Neural cell (in vitro differentiated cells): ENCODE measurements at regions not wholly inside any gene's neighbourhood (a gene's known extent, or its start where the extent isn't known, plus 50 kb on each side); places are given as distances from the start of the nearest gene placed in this dataset.

Experiments
- H2AFZ ChIP-seq: fragments of 200-600, 300-800 bp; sonication (generic), shearing (Covaris generic); 2 replicates; pipeline ENCODE4 v1.6.0; 2014; ENCODE audit warnings: low read depth, mild to moderate bottlenecking, antibody characterized with exemption, low read length, moderate library complexity
- H3F3A ChIP-seq: fragments of 200-600 bp; shearing (Covaris generic); 2 replicates; pipeline ENCODE4 v1.6.1; 2016; ENCODE audit warnings: mild to moderate bottlenecking, moderate library complexity, mixed read lengths, antibody characterized with exemption, low read length; ENCODE audit not compliant: insufficient read depth, poor library complexity, severe bottlenecking
- H3K27ac ChIP-seq: fragments of 200-600, 300-800 bp; sonication (generic), shearing (Covaris generic); 2 replicates; pipeline ENCODE4 v1.5.1; 2014; ENCODE audit warnings: mild to moderate bottlenecking, low read length, moderate library complexity
- H3K27me3 ChIP-seq: fragments of 300-800, 200-600 bp; sonication (generic), shearing (Covaris generic); 2 replicates; pipeline ENCODE4 v1.6.0; 2014; ENCODE audit warnings: mild to moderate bottlenecking, low read depth, low read length, moderate library complexity; ENCODE audit not compliant: insufficient read depth
- H3K36me3 ChIP-seq: fragments of 300-800, 200-600 bp; sonication (generic), shearing (Covaris generic); 2 replicates; pipeline ENCODE4 v1.5.1; 2014; ENCODE audit warnings: mild to moderate bottlenecking, antibody characterized with exemption, low read length, moderate library complexity; ENCODE audit not compliant: insufficient read depth
- H3K4me2 ChIP-seq: fragments of 300-800, 200-600 bp; sonication (generic), shearing (Covaris generic); 2 replicates; pipeline ENCODE4 v1.6.0; 2014; ENCODE audit warnings: mild to moderate bottlenecking, low read length
- H3K4me3 ChIP-seq: fragments of 300-800, 200-600 bp; sonication (generic), shearing (Covaris generic); 2 replicates; pipeline ENCODE4 v1.5.1; 2014; ENCODE audit warnings: mild to moderate bottlenecking, low read length, moderate library complexity
- H3K79me2 ChIP-seq: fragments of 200-600 bp; shearing (Covaris generic); replicated peaks from 2 replicates; pipeline ENCODE4 v1.6.0; 2014; ENCODE audit warnings: mild to moderate bottlenecking, low read length, moderate library complexity; ENCODE audit not compliant: insufficient read depth
- H3K9ac ChIP-seq: fragments of 300-800, 200-600 bp; sonication (generic), shearing (Covaris generic); 2 replicates; pipeline ENCODE4 v1.6.1; 2016; ENCODE audit warnings: mild to moderate bottlenecking, low read length, mixed read lengths
- H3K9me2 ChIP-seq: fragments of 200-600 bp; shearing (Covaris generic); 2 replicates; pipeline ENCODE4 v1.6.1; 2016; ENCODE audit warnings: mild to moderate bottlenecking, low read length, mixed read lengths; ENCODE audit not compliant: insufficient read depth
- H3K9me3 ChIP-seq: fragments of 200-600, 300-800 bp; sonication (generic), shearing (Covaris generic); 2 replicates; pipeline ENCODE4 v1.6.1; 2016; ENCODE audit warnings: mild to moderate bottlenecking, mixed run types, low read length, moderate library complexity, mixed read lengths
- H4K20me1 ChIP-seq: fragments of 200-600 bp; shearing (Covaris generic); 2 replicates; pipeline ENCODE4 v1.6.1; 2016; ENCODE audit warnings: mild to moderate bottlenecking, mixed run types; ENCODE audit not compliant: insufficient read depth
- EP300 ChIP-seq: fragments of 450-650 bp; conservative IDR thresholded peaks from 2 replicates; pipeline ENCODE4 v1.6.1; 2014; ENCODE audit warnings: antibody characterized with exemption, mild to moderate bottlenecking, moderate library complexity; ENCODE audit not compliant: poor library complexity, severe bottlenecking
- EZH2 ChIP-seq: fragments of 200-600, 300-800 bp; shearing (Covaris generic), sonication (generic); IDR thresholded peaks from 2 replicates; pipeline ENCODE4 v1.6.1; 2014; ENCODE audit warnings: antibody characterized with exemption, low read length, borderline replicate concordance, mild to moderate bottlenecking; ENCODE audit not compliant: insufficient read depth, poor library complexity, severe bottlenecking
- MXI1 ChIP-seq: fragments of 450-650 bp; conservative IDR thresholded peaks from 2 replicates; pipeline ENCODE4 v1.6.1; 2014; ENCODE audit warnings: antibody characterized with exemption, mild to moderate bottlenecking; ENCODE audit not compliant: poor library complexity, severe bottlenecking
- POLR2AphosphoS5 ChIP-seq: IDR thresholded peaks from 2 replicates; pipeline ENCODE4 v1.6.1; 2012
- RAD21 ChIP-seq: fragments of 450-650 bp; conservative IDR thresholded peaks from 2 replicates; pipeline ENCODE4 v1.6.1; 2014; ENCODE audit warnings: antibody characterized with exemption, mild to moderate bottlenecking, moderate library complexity
- REST ChIP-seq: IDR thresholded peaks from 2 replicates; pipeline ENCODE4 v1.6.1; 2012; ENCODE audit warnings: borderline replicate concordance
- SMC3 ChIP-seq: fragments of 450-650 bp; conservative IDR thresholded peaks from 2 replicates; pipeline ENCODE4 v1.6.1; 2014; ENCODE audit warnings: antibody characterized with exemption, mild to moderate bottlenecking, moderate library complexity; ENCODE audit not compliant: poor library complexity
- TAF1 ChIP-seq: IDR thresholded peaks from 2 replicates; pipeline ENCODE4 v1.6.1; 2012; ENCODE audit warnings: low read depth
- TF ChIP-seq, protein P1 (sequence below): fragments of 450-650 bp; IDR thresholded peaks from 2 replicates; pipeline ENCODE4 v1.5.1; 2014; ENCODE audit warnings: antibody characterized with exemption, mild to moderate bottlenecking, moderate library complexity; ENCODE audit not compliant: poor library complexity, severe bottlenecking

DNA sequence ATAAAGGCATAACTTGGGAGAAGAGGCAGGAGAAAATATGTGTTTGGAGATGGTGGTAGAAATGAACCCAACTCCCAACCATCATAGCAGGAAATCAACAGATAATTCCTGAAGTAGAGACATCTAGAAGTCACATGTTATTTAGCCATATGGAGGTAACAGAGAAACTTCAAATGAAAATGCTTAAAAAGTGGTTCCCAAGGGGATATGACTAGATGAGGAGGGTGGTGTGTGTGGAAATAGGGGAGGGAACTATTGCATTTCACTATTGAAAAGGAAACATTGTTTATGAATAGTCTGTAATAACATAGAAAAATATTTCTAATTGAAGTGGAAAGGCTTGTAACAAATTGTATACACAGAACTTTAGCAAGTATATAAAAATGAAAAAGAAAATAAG lies 412.0 kb downstream of the SHISA9 start:
- no peak overlapping the region for H3K4me3 ChIP-seq
- TF ChIP-seq, protein P1, sequence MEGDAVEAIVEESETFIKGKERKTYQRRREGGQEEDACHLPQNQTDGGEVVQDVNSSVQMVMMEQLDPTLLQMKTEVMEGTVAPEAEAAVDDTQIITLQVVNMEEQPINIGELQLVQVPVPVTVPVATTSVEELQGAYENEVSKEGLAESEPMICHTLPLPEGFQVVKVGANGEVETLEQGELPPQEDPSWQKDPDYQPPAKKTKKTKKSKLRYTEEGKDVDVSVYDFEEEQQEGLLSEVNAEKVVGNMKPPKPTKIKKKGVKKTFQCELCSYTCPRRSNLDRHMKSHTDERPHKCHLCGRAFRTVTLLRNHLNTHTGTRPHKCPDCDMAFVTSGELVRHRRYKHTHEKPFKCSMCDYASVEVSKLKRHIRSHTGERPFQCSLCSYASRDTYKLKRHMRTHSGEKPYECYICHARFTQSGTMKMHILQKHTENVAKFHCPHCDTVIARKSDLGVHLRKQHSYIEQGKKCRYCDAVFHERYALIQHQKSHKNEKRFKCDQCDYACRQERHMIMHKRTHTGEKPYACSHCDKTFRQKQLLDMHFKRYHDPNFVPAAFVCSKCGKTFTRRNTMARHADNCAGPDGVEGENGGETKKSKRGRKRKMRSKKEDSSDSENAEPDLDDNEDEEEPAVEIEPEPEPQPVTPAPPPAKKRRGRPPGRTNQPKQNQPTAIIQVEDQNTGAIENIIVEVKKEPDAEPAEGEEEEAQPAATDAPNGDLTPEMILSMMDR: no peak
- TF ChIP-seq EZH2 (no peak), RAD21 (no peak)
- no peaks in the 10 kb centered on the region for H3K36me3 ChIP-seq
- H3K9me3 ChIP-seq: no peaks in the 10 kb centered on the region
- H2AFZ ChIP-seq: no peak overlapping the region
- no peaks in the 10 kb centered on the region for H3K79me2 ChIP-seq
- H3K4me2 ChIP-seq: no peak overlapping the region
- H4K20me1 ChIP-seq: no peaks in the 10 kb centered on the region
- no peak overlapping the region for H3K27ac ChIP-seq
- H3K27me3 ChIP-seq: no peaks in the 10 kb centered on the region
- no peaks in the 10 kb centered on the region for H3F3A ChIP-seq
- H3K9ac ChIP-seq: no peak overlapping the region
- no peaks in the 10 kb centered on the region for H3K9me2 ChIP-seq

DNA sequence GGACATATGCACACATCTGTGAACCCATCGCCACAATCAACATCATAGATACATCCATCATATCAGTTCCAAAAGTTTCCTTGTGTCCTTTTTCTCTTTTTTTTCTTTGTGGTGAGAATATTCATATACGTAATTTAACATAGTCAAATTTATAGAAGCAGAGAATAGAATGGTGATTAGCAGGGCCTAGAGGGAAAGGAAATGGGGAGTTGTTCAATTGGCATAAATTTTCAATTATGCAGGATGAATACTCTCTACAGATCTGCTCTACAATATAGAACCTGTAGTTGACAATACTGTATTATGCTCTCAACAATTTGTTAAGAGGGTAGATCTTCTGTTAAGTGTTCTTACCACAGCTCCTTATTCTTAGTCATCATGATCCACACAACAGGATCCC lies 413.2 kb downstream of the SHISA9 start:
- no peaks in the 10 kb centered on the region for H4K20me1 ChIP-seq
- H2AFZ ChIP-seq: no peak overlapping the region
- no peaks in the 10 kb centered on the region for H3K9me3 ChIP-seq
- H3K27me3 ChIP-seq: no peaks in the 10 kb centered on the region
- no peak overlapping the region for H3K4me2 ChIP-seq
- no peaks in the 10 kb centered on the region for H3K36me3 ChIP-seq
- no peaks in the 10 kb centered on the region for H3K9me2 ChIP-seq
- H3K9ac ChIP-seq: no peak overlapping the region
- H3F3A ChIP-seq: no peaks in the 10 kb centered on the region
- no peaks in the 10 kb centered on the region for H3K79me2 ChIP-seq
- no peak overlapping the region for H3K4me3 ChIP-seq
- no peak overlapping the region for H3K27ac ChIP-seq
- no peak for TF ChIP-seq MXI1

DNA sequence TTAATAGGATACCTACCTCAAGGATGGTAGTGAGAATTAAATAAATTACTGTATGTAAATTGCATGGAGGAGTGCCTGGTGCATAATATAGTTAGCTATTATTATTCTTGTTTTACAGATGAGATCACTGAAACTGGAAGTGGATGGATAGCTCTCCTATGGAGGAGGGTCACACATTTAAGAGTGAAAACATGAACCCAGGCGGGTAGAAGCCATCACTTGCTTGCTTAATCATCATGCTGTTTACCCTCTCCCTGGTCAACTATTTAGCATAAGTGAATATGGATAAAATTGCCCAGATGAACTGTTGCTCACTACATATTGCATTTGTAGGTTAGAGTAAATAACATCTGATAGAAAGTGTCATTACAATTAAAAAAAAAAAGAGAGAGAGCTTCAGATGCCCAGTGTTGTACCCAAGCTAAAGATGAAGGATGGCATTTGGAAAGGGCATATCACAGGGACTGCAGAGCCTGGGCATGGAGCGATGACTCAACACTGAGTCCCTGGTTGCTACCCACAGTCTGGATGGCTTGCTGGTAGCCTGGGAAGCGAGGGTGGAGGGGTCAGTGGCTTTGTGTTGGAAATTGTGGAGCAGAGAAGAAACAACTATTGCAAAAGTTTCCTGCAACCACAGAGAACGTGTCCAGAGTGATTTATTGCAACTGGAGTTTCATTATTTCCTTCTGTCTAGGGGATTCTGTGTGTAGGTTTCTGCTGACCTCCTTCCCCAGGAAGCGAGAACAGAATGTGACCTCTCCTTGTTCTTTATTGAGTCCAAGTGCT lies 414.4 kb downstream of the SHISA9 start:
- H3K27me3 ChIP-seq: no peaks in the 10 kb centered on the region
- no peak overlapping the region for H3K9ac ChIP-seq
- H3K79me2 ChIP-seq: no peaks in the 10 kb centered on the region
- H3K36me3 ChIP-seq: no peaks in the 10 kb centered on the region
- no peaks in the 10 kb centered on the region for H3K9me2 ChIP-seq
- no peak overlapping the region for H3K27ac ChIP-seq
- H2AFZ ChIP-seq: no peak overlapping the region
- TF ChIP-seq MXI1 (no peak), SMC3 (no peak), EP300 (no peak), TAF1 (no peak)
- no peak overlapping the region for H3K4me3 ChIP-seq
- H4K20me1 ChIP-seq: no peaks in the 10 kb centered on the region
- H3K9me3 ChIP-seq: no peaks in the 10 kb centered on the region
- H3K4me2 ChIP-seq: no peak overlapping the region
- no peaks in the 10 kb centered on the region for H3F3A ChIP-seq

- Histone ChIP-seq H3K79me2 (no peaks in the 10 kb centered on the region), H3F3A (no peaks in the 10 kb centered on the region), H3K9me2 (no peaks in the 10 kb centered on the region), H3K4me3 (no peak overlapping the region), H4K20me1 (no peaks in the 10 kb centered on the region), H3K4me2 (no peak overlapping the region), H3K27me3 (no peaks in the 10 kb centered on the region), H3K9me3 (no peaks in the 10 kb centered on the region), H3K9ac (no peak overlapping the region), H3K36me3 (no peaks in the 10 kb centered on the region), H3K27ac (no peak overlapping the region), H2AFZ (no peak overlapping the region)
- TF ChIP-seq EP300: no peak
- TF ChIP-seq EZH2: no peak
- TF ChIP-seq POLR2AphosphoS5: no peak
- no peak for TF ChIP-seq MXI1
- no peak for TF ChIP-seq TAF1
- TF ChIP-seq, protein P1: no peak
- TF ChIP-seq REST: no peak
- no peak for TF ChIP-seq RAD21
- no peak for TF ChIP-seq SMC3
These were observed 420.9 kb downstream of the SHISA9 start for GRCh38 chr16:13322336-13322735.
